ENCODE measurements at regions not wholly inside any gene's neighbourhood (a gene's known extent, or its start where the extent isn't known, plus 50 kb on each side); places are given as distances from the start of the nearest gene placed in this dataset.
"Not testable (repeated sequence)": the region's sequence is repeated elsewhere in the genome, so short reads cannot be mapped to it uniquely, and the experiment has no call there.

- H3K27me3 ChIP-seq (ENCODE audit: low read depth); H3K4me3 ChIP-seq; in situ Hi-C loops (cut with MboI; ENCODE audit: low sequenced_read_pairs); DNase-seq (ENCODE audit: low spot score in 2 of 2); H3K4me1 ChIP-seq; H3K36me3 ChIP-seq (replicated peaks); H3K9me3 ChIP-seq: not testable (repeated sequence)
These were observed 109.9 kb upstream of the WIPF3 start for GRCh38 chr7:29696402-29696801.

GRCh38 chr7:29699723-29700122, 106.6 kb upstream of the WIPF3 start:
- H3K4me3 ChIP-seq; H3K4me1 ChIP-seq; H3K9me3 ChIP-seq; H3K36me3 ChIP-seq (replicated peaks); DNase-seq (ENCODE audit: low spot score in 2 of 2); H3K27me3 ChIP-seq (ENCODE audit: low read depth); in situ Hi-C loops (cut with MboI; ENCODE audit: low sequenced_read_pairs): not testable (repeated sequence)

- H3K9me3 ChIP-seq; H3K27me3 ChIP-seq (ENCODE audit: low read depth); in situ Hi-C loops (cut with MboI; ENCODE audit: low sequenced_read_pairs); H3K4me1 ChIP-seq; H3K4me3 ChIP-seq; DNase-seq (ENCODE audit: low spot score in 2 of 2); H3K36me3 ChIP-seq (replicated peaks): not testable (repeated sequence)
These were observed 104.8 kb upstream of the WIPF3 start for GRCh38 chr7:29701540-29701939.

- H3K4me3 ChIP-seq; in situ Hi-C loops (cut with MboI; ENCODE audit: low sequenced_read_pairs); H3K9me3 ChIP-seq; H3K4me1 ChIP-seq; H3K36me3 ChIP-seq (replicated peaks); H3K27me3 ChIP-seq (ENCODE audit: low read depth); DNase-seq (ENCODE audit: low spot score in 2 of 2): not testable (repeated sequence)
These were observed 102.5 kb upstream of the WIPF3 start for GRCh38 chr7:29703830-29704229.

GRCh38 chr7:29709002-29709401, 97.3 kb upstream of the WIPF3 start:
- H3K4me3 ChIP-seq; DNase-seq (ENCODE audit: low spot score in 2 of 2); in situ Hi-C loops (cut with MboI; ENCODE audit: low sequenced_read_pairs); H3K9me3 ChIP-seq; H3K27me3 ChIP-seq (ENCODE audit: low read depth); H3K4me1 ChIP-seq; H3K36me3 ChIP-seq (replicated peaks): not testable (repeated sequence)

- H3K4me3 ChIP-seq; DNase-seq (ENCODE audit: low spot score in 2 of 2); H3K9me3 ChIP-seq; H3K4me1 ChIP-seq; H3K36me3 ChIP-seq (replicated peaks); H3K27me3 ChIP-seq (ENCODE audit: low read depth); in situ Hi-C loops (cut with MboI; ENCODE audit: low sequenced_read_pairs): not testable (repeated sequence)
These were observed 83.2 kb upstream of the WIPF3 start for GRCh38 chr7:29723127-29723526.

- DNase-seq (ENCODE audit: low spot score in 2 of 2) = no peak
- Histone ChIP-seq H3K9me3 (no peaks in the 10 kb centered on the region), H3K4me1 (peaks cover 5% of the 10 kb centered on the region; the same call in 1 of the 2 replicates), H3K27me3 (ENCODE audit: low read depth) (no peaks in the 10 kb centered on the region), H3K4me3 (no peak overlapping the region), H3K36me3 (replicated peaks) (no peaks in the 10 kb centered on the region)
- in situ Hi-C loops (cut with MboI; ENCODE audit: low sequenced_read_pairs) = no loop called here
These were observed 82.7 kb upstream of the WIPF3 start for GRCh38 chr7:29723599-29723998.

- in situ Hi-C loops (cut with MboI; ENCODE audit: low sequenced_read_pairs) = loop anchor here (25.0 kb wide), 1 partner anchor 333 kb away; no protein-coding TSS in a partner anchor
- not testable (repeated sequence) for H3K4me1 ChIP-seq; H3K9me3 ChIP-seq; H3K4me3 ChIP-seq; H3K36me3 ChIP-seq (replicated peaks); H3K27me3 ChIP-seq (ENCODE audit: low read depth); DNase-seq (ENCODE audit: low spot score in 2 of 2)
These were observed 76.7 kb upstream of the WIPF3 start for GRCh38 chr7:29729534-29730165.

GRCh38 chr7:29734246-29734731, 72.0 kb upstream of the WIPF3 start:
- in situ Hi-C loops (cut with MboI; ENCODE audit: low sequenced_read_pairs) = loop anchor here (25.0 kb wide), 1 partner anchor 328 kb away; no protein-coding TSS in a partner anchor
- no peaks in the 10 kb centered on the region for H3K27me3 ChIP-seq (ENCODE audit: low read depth)

GRCh38 chr7:29747645-29748245, 58.6 kb upstream of the WIPF3 start:
- H3K9me3 ChIP-seq; DNase-seq (ENCODE audit: low spot score in 2 of 2); H3K4me1 ChIP-seq; H3K4me3 ChIP-seq; H3K36me3 ChIP-seq (replicated peaks); H3K27me3 ChIP-seq (ENCODE audit: low read depth): not testable (repeated sequence)
- in situ Hi-C loops (cut with MboI; ENCODE audit: low sequenced_read_pairs) = loop anchor here (25.0 kb wide), 1 partner anchor 315 kb away; no protein-coding TSS in a partner anchor

More at GRCh38 chr7:29734246-29734731, 72.0 kb upstream of the WIPF3 start:
- no peaks in the 10 kb centered on the region for H3K9me3 ChIP-seq
- no peaks in the 10 kb centered on the region for H3K36me3 ChIP-seq (replicated peaks)
- no peaks in the 10 kb centered on the region for H3K4me1 ChIP-seq
- DNase-seq (ENCODE audit: low spot score in 2 of 2) = no peak
- H3K4me3 ChIP-seq = no peak overlapping the region

- Histone ChIP-seq H3K36me3 (replicated peaks) (no peaks in the 10 kb centered on the region), H3K27me3 (ENCODE audit: low read depth) (no peaks in the 10 kb centered on the region), H3K4me3 (no peak overlapping the region), H3K4me1 (no peaks in the 10 kb centered on the region), H3K9me3 (no peaks in the 10 kb centered on the region)
- in situ Hi-C loops (cut with MboI; ENCODE audit: low sequenced_read_pairs) = loop anchor here (25.0 kb wide), 1 partner anchor 314 kb away; no protein-coding TSS in a partner anchor
- peak in 1 of 2 experiments; percentile 82 for DNase-seq (ENCODE audit: low spot score in 2 of 2)
These were observed 57.8 kb upstream of the WIPF3 start for GRCh38 chr7:29748286-29749099.

GRCh38 chr7:29749701-29750321, 56.5 kb upstream of the WIPF3 start:
- Histone ChIP-seq H3K36me3 (replicated peaks) (no peaks in the 10 kb centered on the region), H3K9me3 (no peaks in the 10 kb centered on the region), H3K27me3 (ENCODE audit: low read depth) (no peaks in the 10 kb centered on the region; the same call in 1 of the 2 replicates), H3K4me1 (no peaks in the 10 kb centered on the region), H3K4me3 (no peak overlapping the region)
- no peak for DNase-seq (ENCODE audit: low spot score in 2 of 2)
- in situ Hi-C loops (cut with MboI; ENCODE audit: low sequenced_read_pairs) = loop anchor here (5.0 to 25.0 kb wide), 2 partner anchors 167 to 312 kb away; no protein-coding TSS in a partner anchor

GRCh38 chr7:29750373-29750940, 55.9 kb upstream of the WIPF3 start:
- not testable (repeated sequence) for H3K4me3 ChIP-seq; H3K36me3 ChIP-seq (replicated peaks); H3K9me3 ChIP-seq; H3K4me1 ChIP-seq; DNase-seq (ENCODE audit: low spot score in 2 of 2); H3K27me3 ChIP-seq (ENCODE audit: low read depth)
- in situ Hi-C loops (cut with MboI; ENCODE audit: low sequenced_read_pairs) = loop anchor here (5.0 kb wide), 1 partner anchor 167 kb away; no protein-coding TSS in a partner anchor

Data from HAP-1 (cell line).